ENCODE measurements at regions not wholly inside any gene's neighbourhood (a gene's known extent, or its start where the extent isn't known, plus 50 kb on each side); places are given as distances from the start of the nearest gene placed in this dataset.

DNA sequence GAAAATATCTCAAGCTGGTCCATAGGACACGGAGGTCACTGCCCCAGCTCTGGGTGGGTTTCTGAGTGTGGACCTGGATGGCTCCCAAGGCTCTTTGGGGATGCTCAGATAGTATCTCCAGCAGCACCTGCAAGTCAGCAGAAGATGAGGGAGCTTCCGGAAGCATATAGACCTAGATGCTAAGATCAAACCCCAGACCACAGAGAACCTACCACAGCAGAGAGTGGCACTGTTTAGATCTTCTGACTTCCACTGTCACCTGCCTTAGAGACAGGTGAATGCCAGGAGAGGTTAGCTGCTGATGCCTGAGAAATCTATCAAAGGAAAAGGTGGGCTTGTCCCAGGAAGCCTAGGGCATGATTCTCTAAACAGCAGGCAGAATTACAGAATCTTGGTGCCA is 105.7 kb upstream of the TRPM1 start:
- TF ChIP-seq, protein P1, sequence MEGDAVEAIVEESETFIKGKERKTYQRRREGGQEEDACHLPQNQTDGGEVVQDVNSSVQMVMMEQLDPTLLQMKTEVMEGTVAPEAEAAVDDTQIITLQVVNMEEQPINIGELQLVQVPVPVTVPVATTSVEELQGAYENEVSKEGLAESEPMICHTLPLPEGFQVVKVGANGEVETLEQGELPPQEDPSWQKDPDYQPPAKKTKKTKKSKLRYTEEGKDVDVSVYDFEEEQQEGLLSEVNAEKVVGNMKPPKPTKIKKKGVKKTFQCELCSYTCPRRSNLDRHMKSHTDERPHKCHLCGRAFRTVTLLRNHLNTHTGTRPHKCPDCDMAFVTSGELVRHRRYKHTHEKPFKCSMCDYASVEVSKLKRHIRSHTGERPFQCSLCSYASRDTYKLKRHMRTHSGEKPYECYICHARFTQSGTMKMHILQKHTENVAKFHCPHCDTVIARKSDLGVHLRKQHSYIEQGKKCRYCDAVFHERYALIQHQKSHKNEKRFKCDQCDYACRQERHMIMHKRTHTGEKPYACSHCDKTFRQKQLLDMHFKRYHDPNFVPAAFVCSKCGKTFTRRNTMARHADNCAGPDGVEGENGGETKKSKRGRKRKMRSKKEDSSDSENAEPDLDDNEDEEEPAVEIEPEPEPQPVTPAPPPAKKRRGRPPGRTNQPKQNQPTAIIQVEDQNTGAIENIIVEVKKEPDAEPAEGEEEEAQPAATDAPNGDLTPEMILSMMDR (IDR thresholded peaks at IDR 0.05): no peak
- no peak for TF ChIP-seq POLR2AphosphoS5 (IDR thresholded peaks at IDR 0.05; ENCODE audit: insufficient read depth in 1 of 2, low read depth in 1 of 2)
- no peak for TF ChIP-seq POLR2A (IDR thresholded peaks at IDR 0.05)
